NCI-H1694 (cell line): ENCODE measurements at regions not wholly inside any gene's neighbourhood (a gene's known extent, or its start where the extent isn't known, plus 50 kb on each side); places are given as distances from the start of the nearest gene placed in this dataset.
A peak's percentile ranks its signal among the peaks of the same experiment; 100 is the strongest.
"Not testable (repeated sequence)": the region's sequence is repeated elsewhere in the genome, so short reads cannot be mapped to it uniquely, and the experiment has no call there.

Experiments
- DNase-seq: peaks from one replicate; lab custom pipeline; 2025; lab: John Stamatoyannopoulos, UW

DNA sequence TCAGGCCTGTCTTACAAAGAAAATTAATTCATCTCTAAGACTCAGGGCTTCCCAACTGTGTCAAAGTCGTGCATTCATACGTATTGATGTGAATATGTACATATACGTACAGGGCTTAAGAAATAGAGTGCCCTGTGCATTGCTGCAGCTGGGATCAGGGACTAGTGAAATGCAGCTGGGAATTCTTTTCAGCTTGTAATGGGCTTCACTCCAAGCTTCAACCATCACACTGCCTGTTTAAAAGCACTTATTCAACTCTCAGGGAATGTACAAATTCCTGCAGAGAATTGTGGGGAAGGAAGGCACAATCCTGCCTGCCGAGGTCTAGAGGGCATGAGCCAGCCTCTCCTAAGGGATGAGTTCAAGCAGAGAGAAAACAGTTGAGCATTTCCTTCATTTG is 59.6 kb upstream of the MAN2A1 start:
- DNase-seq = no peak

DNA sequence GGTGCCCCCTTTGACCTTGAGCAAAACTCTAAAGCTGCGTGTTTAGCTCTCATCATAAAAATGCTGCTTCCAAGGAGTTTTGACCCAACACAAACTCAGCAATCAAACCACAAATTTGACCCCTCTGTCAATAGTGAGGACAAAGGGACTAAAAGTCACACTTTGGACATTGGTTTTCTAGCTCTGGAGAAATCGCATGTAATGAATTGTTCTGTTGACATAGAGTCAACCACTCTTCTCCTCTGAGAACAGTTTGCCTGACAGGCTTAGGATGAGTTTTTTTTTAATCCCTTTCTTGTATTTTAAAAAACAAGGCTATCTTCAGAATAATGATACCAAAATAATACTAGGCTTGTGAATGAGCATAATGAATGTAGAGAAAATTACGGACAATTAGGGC is 61.1 kb upstream of the MAN2A1 start:
- DNase-seq = no peak

DNA sequence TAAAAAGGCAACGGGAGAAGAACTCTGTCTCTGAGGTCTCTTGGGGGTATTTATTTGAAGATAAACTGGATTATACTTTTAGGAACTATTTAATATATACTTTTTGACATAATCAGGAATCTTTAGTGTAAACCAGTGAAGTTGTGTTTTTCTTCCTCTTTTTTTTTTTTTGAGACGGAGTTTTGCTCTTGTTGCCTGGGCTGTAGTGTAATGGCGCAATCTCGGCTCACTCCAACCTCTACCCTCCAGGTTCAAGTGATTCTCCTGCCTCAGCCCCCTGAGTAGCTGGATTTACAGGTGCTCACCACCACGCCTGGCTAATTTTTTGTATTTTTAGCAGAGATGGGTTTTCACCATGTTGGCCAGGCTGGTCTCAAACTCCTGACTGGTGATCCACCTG is 68.5 kb upstream of the MAN2A1 start:
- not testable (repeated sequence) for DNase-seq

DNA sequence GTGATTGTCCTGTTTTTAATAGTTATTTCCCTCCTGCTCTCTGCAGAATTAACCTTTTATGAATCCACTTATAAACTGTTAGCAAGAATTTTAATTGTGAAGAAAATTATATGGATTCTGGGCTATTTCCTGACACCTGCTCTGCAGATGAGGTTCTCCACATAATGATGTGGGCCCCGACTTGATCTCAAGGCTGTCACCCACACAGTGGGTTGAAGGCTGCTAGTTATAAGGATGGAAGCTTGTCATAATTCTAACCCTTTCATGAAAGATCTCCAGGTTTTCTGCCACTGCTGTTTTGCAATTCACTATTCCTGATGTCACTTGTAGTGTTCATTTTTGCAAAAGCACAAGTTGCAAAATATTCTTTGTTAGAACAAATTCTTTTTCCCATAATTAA is 69.1 kb upstream of the MAN2A1 start:
- DNase-seq = no peak

DNA sequence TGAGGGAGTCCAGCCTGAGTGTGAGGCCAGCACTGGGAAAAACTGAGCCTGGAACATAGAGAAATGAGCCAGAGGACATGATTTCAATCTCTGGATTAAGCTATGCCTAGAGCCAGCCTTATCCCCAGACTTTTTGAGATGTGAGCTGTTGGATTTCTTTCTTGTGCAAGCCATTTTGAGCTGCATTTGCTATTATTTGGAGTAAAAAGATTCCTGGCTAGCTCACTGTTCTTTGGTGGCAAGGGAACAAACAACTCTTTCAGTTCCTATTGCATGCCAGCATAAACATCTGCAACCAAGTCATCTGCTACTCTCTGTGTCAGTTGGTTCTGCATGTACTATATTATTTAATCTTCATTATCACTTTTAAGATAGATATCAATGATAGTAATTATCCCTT is 70.1 kb upstream of the MAN2A1 start:
- DNase-seq = no peak

DNA sequence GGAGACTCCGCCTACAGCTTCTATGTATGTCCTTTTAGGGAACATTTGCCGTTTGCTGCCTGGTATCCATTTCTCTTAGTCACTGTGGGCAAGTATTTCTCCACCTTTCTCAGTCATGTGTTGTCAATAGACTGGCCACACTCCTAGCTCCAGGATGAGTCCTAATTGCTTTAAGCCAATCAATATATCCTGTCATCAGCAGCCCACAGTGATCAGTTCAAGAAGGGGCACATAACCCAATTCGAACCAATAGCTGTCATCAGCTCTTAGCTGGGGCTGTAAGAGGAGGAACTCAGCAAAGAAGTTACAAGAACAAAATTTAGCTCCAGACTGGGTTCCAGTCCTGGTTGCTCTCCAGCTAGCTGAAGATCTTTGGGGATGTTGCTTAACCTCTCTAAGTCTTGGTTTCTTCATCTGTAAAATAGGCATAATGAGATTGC is 70.7 kb upstream of the MAN2A1 start:
- no peak for DNase-seq

DNA sequence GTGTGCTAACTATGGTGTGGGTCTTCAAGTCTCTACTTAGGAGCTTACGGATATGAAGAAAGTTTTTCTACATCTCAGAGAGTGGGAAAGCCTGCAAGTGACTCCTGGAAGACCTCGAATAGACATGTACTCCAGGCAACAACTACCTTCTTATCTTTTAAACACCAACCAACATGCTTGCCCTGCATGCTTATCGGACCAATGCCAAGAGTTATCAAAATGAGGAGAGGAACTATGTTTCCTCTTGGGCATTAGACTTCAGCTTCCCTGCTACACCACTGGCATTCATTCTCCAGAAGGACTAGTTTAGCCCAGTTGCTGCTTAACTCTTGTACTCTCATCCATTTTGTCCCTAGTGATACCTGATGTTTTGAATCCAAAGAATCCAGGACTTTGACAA is 74.7 kb upstream of the MAN2A1 start:
- DNase-seq = no peak

DNA sequence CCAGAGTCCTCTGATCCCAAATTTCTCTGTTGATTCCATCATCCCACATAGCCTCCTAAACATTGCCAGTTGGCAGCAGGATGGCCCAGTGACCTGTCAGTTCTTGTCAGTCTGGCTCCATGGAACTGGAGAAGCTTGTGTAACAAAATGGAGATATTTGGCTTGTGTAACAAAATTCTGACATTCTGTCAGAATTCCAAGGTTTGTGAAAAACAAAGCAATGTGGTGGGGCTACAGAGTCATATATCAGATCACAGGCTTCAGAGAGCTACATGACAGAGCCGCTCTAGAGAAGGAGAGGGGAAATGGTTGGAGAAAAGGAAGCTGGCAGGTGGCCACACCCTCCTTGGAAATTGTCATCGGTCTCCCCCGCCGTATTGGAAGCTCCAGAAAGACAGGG is 75.4 kb upstream of the MAN2A1 start:
- DNase-seq = peak; percentile 16

DNA sequence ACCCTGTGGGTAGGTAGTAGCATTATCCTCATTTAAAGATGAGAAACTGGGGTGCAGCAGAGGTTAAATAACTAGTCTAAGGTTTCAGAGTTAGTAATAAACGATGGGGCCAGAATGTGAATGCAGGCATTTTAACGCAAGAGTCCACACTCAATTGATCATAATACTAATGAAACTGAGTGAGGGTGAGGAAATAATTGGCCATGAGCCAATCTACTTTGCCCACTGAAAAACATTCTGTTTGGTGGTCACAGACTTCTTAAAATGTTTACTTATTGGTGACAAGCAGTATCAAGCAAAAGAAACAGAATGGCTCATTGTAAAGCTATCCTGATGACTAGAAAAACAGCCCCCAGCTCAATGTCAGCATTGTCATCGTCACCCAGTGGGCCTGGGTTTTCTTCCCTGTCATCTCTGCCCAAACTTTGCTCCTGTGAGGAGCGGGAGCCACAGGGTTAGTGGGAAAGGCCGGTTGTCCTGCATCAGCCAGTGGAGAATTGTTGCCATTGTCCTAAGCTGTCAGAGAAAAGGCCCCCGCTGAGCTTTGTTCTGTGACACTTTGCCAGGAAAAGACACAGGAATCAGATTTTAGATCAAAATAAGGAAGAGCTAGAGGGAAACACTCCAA is 77.3 kb upstream of the MAN2A1 start:
- no peak for DNase-seq

DNA sequence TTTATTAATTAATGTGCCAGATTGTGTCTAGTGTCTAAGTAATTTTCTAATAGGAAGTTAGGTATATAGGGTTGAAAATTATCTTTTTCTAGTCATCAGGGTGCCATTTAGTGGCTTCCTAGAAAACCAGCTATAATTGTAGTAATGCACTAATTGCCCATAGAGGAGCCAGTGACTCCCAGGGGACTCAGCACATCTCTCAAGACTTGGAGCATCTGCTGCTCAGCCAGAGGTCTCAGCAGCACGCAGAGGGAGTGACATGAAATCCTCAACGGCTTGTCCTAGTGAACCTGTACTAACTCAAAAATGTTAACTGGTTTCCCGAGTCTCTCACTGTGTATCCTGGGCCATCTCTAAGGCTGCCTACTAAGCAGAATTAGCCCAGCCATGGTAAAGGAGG is 78.2 kb upstream of the MAN2A1 start:
- peak; percentile 8 for DNase-seq

DNA sequence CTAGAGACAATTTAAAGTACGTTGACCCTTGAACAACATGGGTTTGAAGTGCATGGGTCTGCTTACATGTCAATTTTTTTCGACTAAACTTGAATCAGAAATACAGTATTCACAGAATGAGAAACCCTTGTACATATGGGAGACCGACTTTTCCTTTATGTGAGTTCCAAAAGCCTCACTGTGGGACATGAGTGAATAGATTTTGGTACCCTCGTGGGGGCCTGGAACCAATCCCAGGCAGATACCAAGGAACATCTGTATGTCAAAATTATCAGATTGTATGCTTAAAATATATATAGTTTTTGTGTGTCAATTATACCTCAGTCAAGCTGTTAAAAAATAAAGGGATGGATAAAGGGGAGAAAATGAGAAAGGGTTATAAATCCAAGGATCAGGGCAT is 78.7 kb upstream of the MAN2A1 start:
- DNase-seq = no peak

DNA sequence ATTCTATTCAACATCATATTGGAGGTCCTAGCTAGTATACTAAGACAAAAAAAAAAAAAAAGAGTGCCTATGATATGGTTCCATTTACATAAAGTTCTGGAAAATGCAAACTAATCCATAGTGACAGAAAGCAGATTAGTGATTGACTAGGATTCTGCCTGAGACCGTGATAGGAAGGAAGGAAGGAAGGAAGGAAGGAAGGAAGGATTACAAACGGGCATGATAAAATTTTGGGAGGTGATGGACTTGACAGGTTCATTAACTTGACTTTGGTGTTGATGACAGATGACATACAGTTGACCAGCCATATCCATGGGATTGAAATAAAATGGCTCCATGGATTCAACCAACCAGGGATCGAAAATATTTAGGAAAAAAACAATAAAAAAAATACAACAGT is 79.1 kb upstream of the MAN2A1 start:
- DNase-seq = no peak

DNA sequence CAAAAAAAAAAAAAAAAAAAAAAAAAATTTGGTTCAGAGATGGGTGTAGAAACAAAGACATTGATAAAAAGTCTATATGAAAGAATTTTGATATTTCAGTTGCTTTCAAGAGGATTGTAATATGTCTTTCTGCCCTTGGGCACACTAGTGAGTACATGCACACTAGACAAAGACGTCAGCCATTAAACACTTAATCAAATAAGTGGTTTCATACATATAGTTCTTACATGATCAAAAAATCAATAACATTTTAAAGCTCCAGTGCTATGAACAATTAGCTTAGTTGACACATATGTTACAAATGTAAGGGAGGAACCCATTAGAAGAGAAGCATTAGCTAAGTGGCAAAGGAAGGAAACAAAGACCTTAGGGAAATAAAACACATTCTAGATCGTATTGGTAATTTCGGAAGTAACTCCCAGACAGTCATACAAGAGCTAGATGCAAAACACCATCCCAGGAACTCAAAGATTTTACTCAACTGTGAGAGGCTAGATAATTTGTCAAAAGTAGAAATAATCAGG is 84.5 kb upstream of the MAN2A1 start:
- no peak for DNase-seq

DNA sequence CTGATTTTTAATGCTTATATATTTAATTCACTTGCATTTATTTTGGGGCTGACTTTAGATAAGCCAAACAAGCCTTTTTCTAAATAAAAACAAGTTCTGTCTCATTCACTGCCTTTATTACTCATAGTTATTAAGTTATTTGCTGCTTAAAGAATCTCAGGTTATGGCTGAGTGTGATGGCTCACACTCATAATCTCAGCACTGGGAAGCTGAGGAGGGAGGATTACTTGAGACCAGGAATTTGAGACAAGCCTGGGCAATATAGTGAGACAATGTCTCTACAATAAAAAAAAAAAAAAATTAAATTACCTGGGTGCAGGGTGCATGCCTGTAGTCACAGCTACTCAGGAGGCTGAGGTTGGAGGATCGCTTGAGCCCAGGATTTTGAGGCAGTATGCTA is 85.0 kb upstream of the MAN2A1 start:
- no peak for DNase-seq

DNA sequence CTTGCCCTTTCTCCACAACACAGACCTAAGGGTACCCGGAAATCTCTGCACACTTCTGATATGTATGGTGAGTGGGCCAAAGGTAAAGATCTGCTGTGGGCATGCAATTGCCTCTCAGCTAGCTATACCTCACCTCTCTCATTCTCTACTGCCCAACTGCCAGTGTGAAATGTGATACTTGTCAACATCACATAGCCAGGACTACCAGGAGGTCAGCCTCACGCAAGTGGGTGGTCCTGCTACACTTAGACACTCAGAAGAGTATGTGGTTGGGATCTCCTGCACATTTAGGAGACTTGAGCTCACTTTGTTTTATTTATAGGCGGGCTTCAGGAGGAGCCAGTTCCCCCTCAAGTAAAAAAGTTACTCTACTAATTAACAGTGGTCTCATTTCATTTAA is 88.0 kb upstream of the MAN2A1 start:
- DNase-seq = no peak

DNA sequence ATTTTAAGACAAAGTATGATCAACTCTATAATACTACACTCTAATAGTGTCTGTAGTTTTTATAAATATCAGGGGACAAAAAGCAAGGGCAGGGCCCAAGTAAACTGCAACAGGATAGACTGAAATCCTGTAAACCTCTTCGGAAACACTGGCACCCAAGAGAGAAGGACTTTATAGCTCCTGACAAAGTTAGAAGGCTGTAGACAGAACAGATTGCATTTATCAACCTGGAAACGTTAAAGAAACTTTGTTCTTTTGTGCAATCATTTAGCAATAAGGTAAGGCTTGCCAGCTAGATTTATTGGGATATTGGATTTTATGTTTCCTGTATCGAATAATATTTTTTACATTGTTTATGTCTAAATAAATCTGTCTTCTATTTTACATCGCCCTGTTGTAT is 91.8 kb upstream of the MAN2A1 start:
- DNase-seq = no peak

DNA sequence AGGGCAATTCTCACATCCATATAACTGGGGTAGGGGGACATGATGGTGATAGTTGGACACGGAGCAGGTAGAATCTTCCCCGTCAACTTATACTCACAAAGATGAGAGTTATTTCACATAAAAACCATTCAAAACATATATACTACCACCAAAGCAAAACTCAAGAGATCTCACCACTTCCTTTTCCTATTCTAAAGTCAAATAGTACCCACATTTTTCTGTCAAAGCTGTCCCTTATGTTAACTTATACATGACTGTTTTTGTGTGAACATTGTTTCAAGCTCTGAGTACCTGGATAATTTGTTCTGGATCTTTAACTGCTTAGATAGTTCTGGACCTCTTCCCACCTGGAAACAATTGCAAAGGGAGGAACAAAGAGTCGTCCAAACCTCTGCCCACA is 95.5 kb upstream of the MAN2A1 start:
- no peak for DNase-seq

DNA sequence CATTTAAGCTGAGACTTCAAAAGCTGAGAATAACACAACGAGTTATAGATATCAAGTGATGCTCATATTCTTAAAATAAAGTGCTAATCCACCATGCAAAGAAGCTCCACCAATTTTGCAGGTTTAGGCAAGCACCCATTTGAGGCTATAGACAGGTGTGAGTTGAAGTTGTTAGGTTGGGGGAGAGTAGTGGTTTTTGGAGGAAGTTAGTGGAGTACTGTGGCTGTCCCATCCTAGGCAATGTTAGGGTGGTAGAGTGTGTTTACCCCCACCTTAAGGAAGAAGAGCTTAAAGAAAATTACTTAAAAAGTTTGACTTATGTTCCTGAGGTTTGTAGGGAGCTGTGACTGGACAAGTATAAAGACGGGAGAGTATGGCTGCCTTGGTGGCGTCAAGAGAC is 98.9 kb upstream of the MAN2A1 start:
- DNase-seq = no peak

DNA sequence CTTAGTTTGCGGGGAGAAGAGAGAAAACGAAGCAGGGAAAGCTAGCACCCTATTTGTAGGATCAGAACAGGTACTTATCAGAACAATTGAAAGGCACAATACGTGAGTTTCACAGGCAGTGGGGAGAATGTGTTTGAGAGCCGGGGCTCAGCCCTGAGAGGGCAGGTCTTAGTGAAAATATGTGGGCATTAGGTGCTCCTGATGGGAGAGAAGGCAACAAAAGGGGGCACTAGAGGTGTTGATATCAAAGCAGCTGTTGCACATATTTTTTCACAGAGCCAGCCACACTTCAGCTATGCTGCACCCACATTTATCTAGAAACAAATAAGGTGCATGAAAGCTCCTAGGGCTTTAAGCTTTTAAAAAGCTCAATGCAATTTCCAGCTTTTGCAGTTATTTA is 99.7 kb upstream of the MAN2A1 start:
- DNase-seq = no peak

DNA sequence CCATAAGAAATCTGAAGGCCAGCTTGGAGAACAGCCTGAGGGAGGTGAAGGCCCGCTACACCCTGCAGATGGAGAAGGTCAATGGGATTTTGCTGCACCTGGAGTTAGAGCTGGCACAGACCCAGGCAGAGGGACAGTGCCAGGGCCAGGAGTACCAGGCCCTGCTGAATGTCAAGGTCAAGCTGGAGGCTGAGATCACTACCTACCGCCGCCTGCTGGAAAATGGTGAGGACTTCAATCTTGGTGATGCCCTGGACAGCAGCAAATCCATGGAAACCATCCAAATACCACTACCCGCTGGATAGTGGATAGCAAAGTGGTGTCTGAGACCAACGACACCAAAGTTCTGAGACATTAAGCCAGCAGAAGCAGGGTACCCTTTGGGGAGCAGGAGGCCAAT is 100.5 kb upstream of the MAN2A1 start:
- no peak for DNase-seq

DNA sequence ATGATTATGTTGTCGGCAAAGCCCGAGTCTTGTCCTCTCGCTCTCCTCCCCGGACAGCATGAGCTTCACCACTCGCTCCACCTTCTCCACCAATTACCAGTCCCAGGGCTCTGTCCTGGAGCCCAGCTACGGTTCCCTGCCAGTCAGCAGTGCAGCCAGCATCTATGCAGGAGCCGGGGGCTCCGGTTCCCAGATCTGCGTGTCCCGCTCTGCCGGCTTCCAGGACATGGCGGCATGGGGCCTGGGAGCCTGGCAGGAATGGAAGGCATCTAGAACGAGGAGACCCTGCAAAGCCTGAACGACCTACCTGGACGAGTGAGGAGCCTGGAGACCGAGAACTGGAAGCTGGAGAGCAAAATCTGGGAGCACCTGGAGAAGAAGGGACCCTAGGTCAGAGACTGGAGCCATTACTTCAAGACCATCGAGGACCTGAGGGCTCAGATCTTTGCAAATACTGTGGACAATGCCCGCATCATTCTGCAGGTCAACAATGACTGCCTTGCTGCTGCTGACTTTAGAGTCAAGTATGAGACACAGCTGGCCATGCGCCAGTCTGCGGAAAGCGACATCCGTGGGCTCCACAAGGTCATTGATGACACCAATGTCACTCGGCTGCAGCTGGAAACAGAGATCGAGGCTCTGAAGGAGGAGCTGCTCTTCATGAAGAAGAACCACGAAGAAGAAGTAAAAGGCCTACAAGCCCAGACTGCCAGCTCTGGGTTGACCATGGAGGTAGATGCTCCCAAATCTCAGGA is 101.3 kb upstream of the MAN2A1 start:
- no peak for DNase-seq

DNA sequence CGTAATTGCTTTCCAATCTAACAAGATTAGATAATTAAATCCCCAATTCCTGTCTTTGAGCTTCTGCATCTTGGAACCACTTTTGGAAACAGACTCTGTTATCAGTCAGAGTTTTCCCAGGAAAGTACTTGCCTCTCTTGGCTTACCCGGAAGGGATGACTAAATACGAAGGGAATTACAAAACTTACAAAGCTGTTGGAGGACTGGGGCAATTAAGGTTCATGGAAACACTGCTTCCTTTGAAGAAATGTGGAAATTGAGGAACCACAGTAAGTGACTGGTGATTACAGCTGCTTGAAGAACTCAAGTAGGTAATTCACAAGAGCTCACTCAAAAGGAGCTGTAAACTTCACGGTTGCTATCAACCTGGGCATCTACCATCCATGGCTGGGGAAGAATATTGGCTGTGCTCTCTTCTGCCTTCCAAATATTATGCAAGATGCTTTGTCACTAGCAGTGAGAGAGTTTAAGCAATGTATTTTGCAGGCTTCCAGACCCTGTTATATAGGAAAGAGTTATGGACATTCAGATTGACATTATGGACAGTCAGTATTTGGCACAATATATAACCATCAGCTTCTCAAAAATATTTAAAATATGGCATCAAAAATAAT is 104.6 kb upstream of the MAN2A1 start:
- DNase-seq = no peak

DNA sequence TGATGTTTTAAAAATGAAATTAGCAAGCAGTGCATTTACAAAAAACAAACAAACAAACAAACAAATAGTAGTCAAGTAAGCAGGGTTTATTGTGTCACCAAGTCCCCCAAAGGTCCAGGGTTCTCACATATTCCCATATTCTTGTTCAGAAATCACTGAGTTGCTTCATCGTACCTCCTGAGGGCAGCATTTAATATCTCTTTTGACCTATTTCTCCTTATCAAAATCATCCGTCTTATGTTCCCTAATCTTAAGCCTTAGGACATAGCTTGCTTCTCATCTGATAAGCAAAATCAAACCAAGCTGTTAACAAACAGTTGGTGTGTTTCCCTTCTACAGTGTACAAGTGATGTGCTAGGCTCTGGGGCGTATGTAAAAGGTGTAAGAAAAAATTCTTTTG is 109.5 kb upstream of the MAN2A1 start:
- DNase-seq = no peak
